Activated T-cell treated with anti-CD3 and anti-CD28 coated beads, Interleukin-2, amount 50 U/mL, for 1 hour (primary cell): ENCODE measurements at regions not wholly inside any gene's neighbourhood (a gene's known extent, or its start where the extent isn't known, plus 50 kb on each side); places are given as distances from the start of the nearest gene placed in this dataset.

Experiments
- DNase-seq: peaks from one replicate; pipeline ENCODE4 v3.0.0-alpha.2; 2020

DNA sequence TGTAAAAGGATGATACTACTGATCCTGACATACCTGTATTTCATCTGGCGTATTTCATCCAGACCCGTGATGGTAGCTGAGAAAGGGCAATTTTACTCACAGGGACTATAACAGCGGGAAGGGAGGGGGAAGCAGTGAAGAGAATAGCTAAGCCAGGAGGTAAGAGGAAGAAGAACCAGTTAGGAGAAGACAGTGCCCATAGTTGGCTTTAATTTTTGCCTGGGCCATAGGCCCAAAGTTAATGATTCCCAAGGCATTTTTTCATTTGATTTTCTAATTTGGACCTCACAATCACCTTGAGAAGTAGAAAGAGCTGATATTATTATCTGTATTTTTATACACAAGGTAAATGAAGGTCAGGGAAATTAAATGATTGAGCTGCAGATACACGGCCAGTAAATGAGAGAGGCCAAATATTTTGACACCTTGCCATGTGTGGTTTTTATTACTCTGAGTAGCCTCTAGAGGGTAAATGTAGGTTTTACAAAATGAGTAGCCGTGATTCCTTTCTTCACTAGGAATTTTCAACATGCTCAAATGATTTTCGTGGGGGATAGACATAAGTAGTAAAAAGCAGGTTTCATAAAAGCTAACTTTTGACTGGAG lies 382.2 kb downstream of the FUT8 start:
- no peak for DNase-seq

DNA sequence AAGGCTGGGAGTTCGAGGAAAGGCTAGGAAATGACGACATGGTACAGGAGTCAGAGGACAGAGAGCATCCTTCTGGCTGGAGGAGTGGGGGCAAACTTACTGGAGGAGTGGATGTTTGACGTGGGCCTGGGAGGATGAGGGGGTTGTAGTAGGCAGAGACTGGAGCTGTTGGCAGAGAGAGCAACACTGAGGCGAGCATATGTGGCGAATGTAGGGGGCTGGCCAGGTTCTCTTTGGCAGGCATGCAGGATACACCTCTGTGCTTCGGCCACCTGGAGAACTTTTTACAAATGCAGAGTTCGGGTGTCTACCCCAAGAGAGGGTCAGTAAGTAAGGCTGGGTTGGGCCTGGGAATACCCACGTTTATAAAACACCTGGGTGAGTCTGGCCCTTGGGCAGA lies 385.7 kb downstream of the FUT8 start:
- no peak for DNase-seq

DNA sequence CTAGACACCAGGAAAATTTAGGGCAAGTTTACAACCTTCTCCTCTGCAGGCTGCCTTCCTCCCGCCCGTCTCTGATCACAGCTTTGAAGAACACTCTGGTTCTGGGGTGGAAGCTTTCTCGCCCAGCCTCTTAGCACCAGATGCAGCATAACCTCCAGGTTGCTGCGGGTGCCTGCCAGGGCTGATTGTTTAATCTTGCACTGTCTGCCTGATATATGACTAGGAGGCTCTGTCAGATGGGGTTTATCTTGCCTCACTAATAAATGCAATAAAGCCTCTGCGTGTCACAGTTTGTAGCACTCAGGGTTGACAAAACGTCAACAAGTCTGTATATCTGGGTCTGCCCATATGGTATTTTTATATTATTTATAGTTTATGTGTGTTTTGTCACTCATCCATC lies 388.2 kb downstream of the FUT8 start:
- no peak for DNase-seq

DNA sequence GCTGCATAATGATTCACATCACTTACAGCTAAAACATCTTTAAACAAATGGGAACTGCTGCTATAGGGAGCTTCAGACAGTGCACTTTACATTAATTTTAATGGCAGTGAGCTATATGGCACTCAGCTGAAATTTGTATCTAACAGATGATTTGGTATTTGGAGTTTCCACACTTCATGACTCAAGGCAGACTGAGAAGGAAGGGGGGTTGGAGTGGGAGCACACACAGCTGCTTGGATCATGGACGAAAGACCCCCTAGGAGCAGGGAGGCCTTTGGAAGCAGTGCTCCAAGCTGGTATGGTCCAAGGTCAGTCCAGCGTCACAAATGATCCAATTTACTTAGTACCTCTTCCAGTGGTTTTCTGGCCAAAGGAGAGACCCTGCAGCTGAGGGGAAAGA lies 389.7 kb downstream of the FUT8 start:
- no peak for DNase-seq

DNA sequence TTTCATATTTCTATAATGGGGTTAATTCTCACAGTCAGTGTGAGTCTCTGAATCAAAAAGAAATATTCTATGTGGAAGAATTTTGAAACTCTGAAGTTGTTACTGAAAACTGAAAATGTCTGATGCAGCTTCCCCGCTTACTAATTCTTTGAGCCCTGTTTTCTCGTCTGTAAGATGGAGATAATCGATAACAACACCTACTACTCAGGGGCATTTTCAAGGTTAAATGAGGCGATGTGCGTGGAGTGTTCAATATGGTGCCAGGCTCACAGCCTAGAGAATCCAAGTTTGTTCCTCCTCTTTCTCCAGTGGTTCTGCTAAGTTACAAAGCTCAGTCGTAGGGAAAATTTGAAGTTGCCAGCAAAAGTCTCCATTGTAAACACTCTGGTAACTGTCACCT lies 391.4 kb downstream of the FUT8 start:
- DNase-seq = no peak

DNA sequence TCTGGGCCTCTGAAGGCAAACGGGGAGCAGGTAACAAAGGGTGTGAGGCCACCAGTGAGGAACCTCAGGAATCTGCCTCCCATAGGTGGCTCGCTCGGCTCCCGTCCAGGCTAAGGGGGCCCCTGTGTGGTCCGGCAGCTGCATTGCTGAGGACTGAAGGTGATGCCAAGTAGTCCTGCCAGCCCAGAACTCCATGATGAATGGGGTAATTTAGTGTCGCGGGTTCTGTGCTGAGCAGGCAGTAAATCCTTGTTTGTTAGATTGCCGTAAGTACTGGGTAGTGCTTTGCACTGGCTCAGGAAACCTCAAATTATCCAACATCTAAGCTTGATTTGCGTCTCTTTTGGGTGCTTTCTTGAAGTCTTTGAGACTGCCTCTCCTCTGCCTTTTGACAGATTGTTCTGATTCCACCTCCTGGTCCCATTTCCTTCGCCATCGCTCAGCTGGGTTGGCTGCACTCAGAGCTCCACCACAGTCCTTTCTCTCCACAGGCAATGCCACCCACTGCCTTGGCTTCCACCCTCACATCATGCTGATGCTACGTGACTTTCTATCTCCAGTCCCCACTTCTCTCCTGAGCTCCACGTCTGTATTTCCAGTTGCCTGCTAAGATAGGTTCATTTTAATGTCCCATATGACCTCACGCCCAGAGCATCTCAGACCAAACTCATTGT lies 392.0 kb downstream of the FUT8 start:
- no peak for DNase-seq

DNA sequence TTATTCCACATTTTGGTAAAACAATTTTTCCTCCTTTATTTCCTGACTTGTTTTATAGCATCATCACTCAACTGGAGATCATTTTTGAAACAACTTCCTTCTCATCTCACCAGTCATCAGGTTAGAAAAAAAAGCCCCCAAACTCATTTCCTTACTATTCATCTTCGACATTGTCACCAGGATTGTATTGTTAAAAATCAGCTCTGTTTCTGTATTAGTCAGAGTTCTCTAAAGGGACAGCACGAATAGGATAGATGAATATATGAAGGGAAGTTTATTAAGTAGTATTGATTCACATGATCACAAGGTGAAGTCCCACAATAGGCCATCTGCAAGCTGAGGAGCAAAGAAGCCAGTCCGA lies 392.6 kb downstream of the FUT8 start:
- DNase-seq = no peak

DNA sequence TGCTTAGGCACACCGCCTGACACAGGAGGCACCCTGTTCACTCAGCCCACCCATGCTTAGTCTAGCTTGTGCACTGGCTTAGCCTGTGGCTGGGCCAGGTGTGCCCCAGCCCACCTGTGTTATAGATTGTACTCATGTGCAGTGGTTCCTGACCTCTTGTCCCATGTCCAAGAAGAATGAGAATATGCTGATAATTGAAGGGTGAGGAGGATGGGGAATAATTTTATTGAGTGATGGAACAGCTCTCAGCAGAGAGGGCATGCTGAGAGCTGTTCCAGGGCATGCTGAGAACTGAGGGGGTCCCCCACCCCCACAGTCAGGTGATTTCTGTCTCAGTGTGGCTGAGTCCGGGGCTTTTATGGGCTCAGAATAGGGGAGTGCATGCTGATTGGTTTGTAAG lies 395.9 kb downstream of the FUT8 start:
- DNase-seq = no peak

DNA sequence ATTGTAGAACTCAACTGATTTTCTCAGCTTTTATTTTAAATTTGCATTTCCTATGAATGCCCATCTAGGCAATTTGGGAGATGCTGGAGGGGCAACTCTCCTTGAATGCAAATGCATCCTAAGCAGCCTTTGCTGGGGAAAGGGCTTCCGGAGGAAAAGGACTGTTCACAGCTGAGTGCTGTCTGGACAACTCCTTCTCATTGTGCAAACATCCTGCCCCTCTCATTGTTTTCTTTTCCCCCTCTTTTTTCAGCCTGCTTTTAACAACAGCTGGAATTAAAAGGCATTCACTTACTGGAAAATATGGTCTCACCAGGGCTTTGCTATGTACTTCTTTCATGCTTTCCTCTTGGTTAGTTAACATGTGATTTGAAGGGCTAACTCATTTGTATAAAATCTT lies 397.8 kb downstream of the FUT8 start:
- DNase-seq = no peak

DNA sequence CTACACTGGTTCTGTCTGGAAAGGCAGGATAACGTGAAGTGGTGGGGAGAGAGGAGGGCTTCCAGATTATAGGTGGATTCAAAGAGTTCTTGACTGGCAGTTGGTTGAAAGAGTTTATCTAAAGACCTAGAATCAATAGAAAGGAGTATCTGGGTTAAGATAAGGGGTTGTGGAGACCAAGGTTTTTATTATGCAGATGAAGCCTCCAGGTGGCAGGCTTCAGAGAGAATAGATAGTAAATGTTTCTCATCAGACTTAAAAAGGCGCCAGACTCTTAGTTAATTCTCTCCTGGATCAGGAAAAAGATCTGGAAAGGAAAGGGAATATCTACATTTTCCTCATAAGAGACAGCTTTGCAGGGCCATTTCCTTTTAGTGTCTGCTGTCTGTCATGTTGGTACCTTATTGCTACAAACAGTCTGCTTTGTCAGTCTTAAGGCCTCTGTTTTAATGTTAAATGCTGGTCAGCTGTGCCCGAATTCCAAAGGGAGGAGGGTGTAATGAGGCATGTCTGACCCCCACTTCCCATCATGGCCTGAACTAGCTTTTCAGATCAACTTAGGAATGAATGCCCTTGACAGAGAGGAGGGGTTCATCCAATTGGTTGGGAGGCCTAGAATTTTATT lies 401.3 kb downstream of the FUT8 start:
- no peak for DNase-seq

DNA sequence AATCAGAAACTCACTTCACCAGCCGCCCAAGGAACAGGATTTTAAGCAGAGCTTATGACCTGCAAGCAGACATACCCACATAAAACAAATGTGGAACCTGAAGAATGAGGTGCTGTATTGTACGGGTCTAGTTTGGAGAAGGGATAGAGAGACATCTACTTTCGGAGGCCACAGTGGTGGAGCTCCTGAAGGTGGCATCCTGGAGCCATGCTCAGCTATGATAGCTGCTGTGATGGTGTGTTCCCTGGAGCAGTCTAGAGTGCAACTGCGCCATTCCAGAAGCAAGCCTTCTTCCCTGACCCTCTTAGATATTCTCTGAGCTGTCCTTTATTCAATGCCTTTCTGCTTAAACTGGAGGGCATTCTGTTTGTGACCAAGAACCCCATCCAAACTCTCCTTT lies 402.6 kb downstream of the FUT8 start:
- DNase-seq = no peak

DNA sequence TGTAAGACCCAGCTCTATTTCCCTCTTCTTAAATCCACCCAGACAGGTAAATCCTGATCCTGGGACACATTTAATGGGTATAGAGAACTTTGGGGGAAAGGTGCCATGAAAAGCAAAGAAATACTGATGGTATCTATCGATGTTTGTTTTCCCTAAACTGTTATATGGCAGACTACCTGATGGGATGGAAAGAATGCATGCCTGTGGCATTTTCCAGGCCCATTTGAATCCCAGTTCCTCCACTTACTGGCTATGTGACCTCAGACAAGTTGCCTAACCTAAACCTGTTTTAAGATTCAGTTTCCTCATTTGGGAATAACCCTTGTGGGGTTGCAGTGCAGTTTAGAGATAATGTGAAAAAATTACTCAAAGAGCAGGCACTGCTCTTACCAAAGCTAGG lies 404.5 kb downstream of the FUT8 start:
- no peak for DNase-seq

DNA sequence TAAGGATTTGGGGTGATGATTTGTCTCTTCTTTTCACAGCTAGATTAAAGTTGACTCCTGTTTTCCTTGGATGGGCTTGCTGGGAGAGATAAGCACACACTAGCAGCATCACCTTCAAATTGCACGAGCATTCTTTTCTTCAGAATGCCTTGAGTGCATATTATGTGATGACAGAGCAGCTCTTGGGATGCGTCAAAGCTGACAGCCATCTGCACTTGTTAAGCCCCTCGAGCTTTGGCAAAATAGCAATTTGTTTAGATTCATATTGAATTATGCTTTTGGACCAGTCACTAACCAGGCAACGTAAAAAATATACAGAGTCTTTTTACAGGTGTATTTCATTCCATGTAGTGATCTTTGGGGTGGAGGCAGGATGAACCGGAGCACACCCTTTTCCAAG lies 407.0 kb downstream of the FUT8 start:
- DNase-seq = no peak

DNA sequence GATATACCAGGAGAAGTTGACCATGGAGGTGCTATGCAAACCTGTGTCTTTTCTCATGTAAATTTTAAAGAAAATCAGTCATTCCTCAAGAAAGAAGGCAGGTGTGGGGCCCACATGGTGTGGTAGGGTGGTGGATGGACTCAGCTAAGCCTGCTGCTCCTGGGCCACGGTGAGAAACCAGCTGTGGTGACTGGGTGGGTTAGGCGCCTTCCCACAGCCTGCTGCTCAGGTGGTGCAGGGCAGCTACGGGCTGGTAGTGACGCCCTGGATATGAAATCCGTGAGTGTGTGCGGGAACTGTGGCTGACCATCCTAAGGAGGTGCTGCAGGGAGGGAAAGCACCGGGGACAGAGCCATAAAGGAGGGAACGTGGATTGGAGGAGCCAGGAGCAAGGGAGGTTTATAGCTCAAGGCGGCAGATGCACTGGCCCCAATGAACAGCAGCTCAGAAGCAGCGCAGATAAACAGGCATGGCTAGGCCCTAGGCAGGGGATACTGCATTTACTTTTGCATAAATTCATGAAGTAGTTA lies 408.8 kb downstream of the FUT8 start:
- no peak for DNase-seq

DNA sequence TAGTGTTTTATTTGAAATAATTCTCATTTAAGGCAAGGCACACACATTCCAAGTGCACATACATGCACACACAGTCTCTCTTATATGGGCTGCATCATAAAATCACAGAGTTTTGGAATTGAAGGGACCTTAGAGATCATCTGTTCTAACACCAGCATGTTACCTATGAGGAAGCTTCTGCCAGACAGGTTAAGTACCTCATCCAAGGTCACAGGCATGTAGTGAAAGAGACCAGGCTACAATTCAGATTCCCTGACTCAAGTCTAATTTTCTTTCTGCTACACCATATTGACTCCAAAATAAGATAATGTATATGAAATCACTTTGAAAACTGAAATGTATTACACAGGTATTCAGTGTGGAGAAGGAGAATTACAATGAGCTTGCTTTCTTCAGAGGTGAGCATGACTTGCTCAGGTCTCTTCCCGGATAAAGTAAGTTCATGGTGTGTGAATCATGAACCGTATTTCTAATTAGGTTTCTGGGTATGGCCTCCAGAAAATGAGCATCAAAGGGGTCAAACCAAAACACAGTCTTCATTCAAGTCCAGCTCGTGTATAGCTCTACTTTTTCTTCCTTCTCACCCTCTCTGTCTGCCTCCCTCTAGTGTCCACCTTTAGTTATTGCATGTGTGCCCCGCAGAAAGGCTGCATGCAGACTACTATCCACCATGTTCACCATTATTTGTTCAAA lies 411.9 kb downstream of the FUT8 start:
- peak; percentile 43 for DNase-seq

DNA sequence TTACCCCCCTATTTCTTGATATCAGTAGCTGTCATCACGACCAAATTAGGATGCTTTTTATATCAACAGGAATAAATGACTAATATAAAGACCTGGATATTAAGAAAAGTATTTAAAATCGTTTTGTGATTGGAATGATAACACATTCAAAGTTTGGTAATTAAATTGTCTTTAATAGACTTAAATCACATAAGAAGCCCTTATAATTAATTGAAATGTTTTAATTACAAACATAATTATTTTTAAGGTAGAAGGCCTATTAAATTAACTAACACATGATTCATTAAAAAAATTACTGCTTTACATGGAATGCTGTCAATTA lies 412.4 kb downstream of the FUT8 start:
- DNase-seq = no peak

DNA sequence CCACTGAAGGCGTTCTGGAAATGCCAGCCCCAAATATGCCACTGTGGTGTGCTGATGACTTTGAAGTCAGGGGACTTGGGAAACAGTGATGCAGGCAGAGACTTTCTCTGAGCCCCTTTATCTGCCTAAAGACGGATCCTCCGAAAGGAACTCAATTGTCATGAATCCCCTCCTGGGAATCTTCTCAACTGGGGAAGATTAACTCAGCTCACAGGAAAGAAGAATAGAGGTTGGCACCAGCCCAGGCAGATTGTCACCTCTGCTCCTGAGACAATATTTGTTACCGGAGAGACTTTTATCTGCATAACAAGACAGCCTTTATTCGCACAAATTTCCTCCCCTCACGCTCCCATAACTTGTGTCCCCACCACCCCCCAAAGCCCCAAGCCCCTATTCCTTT lies 414.4 kb downstream of the FUT8 start:
- DNase-seq = no peak

DNA sequence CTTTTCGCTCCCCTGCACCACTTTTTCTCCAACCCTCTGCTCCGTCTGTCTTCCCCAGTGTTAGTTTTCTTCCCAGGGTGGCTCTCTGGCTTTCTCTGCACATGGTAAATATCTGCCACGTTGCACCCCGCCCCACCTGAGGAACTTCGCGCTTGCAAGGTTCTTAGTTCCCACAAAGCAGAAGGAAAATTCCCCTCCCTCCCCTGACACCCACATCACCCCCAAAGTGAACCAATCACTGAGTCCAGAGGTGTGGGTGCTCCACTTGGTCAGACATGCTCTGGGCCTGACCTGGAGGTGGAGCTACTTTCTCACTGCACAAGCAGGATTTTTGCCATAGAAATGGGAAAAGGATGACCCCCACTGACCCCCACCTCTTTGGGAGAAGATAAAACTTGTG lies 415.0 kb downstream of the FUT8 start:
- no peak for DNase-seq

DNA sequence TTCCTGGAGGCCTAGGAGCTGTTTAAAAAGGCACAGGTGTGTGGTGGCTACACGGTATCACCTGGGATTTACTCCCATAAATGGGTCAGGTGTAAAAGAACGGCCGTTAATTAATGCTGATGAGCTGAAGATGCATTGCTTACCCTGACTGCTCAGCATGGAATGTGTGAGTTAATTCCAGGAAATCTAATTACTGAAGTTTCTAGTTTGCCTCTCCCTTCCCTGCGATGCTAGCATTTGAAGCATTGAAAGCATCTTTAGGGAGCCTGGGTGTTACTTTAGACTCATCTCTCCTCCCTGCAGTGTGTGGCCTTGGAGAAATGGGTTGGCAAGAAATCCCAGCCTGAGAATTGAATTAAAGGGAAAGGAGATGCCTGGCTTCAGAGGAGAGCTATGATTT lies 415.9 kb downstream of the FUT8 start:
- no peak for DNase-seq

DNA sequence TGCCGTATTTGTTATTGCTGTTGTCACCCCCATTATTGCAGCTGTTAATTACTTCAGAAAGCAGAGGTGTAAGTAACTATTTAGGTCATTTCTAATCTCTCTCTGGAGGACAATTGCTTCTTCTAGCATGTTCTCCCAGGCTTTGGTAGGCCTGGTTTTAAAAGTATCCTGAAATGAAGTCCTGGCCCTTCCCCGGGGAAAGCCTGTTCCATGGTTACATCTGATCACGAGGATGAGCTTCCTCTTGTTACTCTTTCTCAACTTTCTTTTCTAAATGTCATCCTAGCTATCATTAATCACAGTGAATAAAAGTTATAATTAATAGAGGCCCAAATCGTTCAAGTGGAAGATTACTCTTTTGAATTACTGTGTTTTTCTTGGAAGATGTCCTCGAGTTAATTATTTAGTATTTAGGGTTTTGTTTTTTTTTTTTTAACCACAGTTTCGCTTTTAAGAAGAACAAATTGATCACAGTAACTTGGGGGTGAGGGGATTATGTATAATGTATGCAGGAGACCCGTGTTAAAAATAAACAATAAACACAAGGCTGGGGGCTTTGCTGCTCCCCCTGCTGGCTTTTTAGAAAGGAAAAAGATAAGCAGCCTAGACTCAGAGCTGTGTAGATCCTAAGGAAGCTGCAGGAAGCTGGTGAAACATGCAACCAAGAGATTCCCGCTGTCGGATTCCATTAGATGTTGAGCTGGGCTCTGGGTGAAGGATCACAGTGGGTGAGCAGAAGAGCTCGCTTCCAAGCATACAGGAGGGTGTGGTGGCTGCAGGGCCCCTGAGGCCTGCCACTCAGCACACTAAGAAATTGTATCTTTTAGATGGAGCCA lies 420.1 kb downstream of the FUT8 start:
- DNase-seq = no peak

DNA sequence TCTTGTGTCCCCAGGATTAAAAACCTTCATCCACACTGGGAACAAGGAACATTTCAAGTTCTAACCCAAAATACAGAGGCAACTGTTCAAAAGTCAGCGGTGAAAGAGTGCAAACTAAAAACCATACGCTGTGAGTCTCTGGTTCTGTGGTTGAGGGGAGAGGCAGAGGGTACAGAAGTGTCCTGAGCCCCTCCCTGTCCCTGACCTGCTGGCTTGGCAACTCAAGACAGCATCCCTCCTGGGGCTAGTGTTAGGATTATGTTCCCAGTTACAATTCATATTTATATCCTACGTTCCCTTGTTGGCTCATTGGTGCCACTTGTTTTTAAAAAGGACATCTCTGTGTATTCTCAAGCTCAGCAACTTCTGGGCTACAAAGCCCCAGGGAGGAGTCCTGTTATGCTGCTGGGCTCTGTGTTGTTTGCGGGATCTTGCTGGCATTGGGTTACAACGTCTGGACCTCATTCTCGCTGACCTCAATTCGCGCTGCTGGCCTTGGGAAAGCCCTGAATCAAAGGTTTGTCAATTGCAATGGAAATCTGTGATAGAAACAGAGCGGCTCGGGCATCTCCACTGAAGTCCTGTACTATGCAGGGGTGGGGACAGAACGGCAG lies 420.8 kb downstream of the FUT8 start:
- no peak for DNase-seq

DNA sequence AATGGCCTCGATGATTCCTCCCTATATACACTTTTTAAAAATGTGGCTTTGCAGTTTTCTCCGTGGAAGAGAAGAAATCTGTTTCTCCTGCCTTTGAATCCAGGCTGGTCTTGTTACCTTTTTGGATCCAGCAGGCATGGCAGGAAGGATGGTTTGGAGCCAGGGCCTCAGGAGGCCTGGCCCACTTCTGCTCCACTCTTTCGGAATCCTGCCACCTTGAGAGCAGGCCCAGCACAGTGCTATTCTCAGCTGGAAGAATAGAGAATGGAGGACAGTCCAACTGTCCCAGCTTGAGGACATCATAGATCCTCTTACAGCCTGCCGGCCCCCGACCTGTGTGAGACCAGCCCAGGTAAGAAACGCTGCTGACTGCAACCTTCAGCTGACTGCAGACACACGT lies 421.5 kb downstream of the FUT8 start:
- no peak for DNase-seq

DNA sequence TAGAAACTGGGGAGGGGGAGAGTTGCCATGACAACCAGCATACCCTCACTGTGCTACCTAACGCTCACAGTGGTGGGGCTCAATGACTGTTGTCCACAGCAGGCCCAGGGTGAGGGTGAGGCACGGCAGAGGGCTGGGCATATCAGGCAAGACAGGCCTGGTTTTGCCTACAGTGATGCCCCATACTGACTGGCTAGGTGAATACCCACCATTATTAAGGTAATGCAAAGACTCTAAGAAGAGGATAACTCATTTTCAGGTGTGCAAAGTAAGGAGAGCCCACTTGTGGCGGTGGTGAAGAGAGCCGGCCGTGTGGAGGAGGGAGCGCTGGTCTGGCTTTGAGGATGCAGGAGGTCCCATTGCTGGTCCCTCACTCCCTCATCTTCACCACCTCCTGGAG lies 422.3 kb downstream of the FUT8 start:
- DNase-seq = no peak
